ENCODE measurements at regions not wholly inside any gene's neighbourhood (a gene's known extent, or its start where the extent isn't known, plus 50 kb on each side); places are given as distances from the start of the nearest gene placed in this dataset.

GRCh38 chr20:6908673-6909072, 141.2 kb downstream of the BMP2 start:
- Histone ChIP-seq H3F3A (ENCODE audit: insufficient read depth, low read length) (no peaks in the 10 kb centered on the region), H4K20me1 (ENCODE audit: insufficient read depth, low read length) (no peaks in the 10 kb centered on the region), H3K9me3 (replicated peaks; ENCODE audit: insufficient read depth, low read length) (no peaks in the 10 kb centered on the region), H3K4me2 (ENCODE audit: low read depth, low read length) (no peak overlapping the region), H3K79me2 (ENCODE audit: low read length) (no peaks in the 10 kb centered on the region), H3K9ac (ENCODE audit: low read length) (no peak overlapping the region), H3K27me3 (replicated peaks; ENCODE audit: insufficient read depth, low read length) (no peaks in the 10 kb centered on the region), H3K4me3 (ENCODE audit: low read length) (no peak overlapping the region), H3K27ac (ENCODE audit: low read length) (no peak overlapping the region), H3K9me2 (replicated peaks; ENCODE audit: insufficient read depth, low read length) (no peaks in the 10 kb centered on the region), H2AFZ (ENCODE audit: low read length) (no peak overlapping the region), H3K4me1 (ENCODE audit: low read length) (no peaks in the 10 kb centered on the region), H3K36me3 (replicated peaks; ENCODE audit: insufficient read depth, low read length) (no peaks in the 10 kb centered on the region)
- TF ChIP-seq CTCF (IDR thresholded peaks at IDR 0.05; ENCODE audit: low read length) (no peak), EZH2phosphoT487 (IDR thresholded peaks at IDR 0.05; ENCODE audit: low read length) (no peak)
- DNase-seq = no peak

- Histone ChIP-seq H3K4me3 (ENCODE audit: low read length) (no peak overlapping the region), H3K27ac (ENCODE audit: low read length) (no peak overlapping the region), H3K4me2 (ENCODE audit: low read depth, low read length) (no peak overlapping the region), H3K4me1 (ENCODE audit: low read length) (no peaks in the 10 kb centered on the region), H3K36me3 (replicated peaks; ENCODE audit: insufficient read depth, low read length) (no peaks in the 10 kb centered on the region), H3K9me3 (replicated peaks; ENCODE audit: insufficient read depth, low read length) (no peaks in the 10 kb centered on the region), H3K9ac (ENCODE audit: low read length) (no peak overlapping the region), H3K79me2 (ENCODE audit: low read length) (no peaks in the 10 kb centered on the region), H3F3A (ENCODE audit: insufficient read depth, low read length) (no peaks in the 10 kb centered on the region), H2AFZ (ENCODE audit: low read length) (no peak overlapping the region), H4K20me1 (ENCODE audit: insufficient read depth, low read length) (no peaks in the 10 kb centered on the region), H3K9me2 (replicated peaks; ENCODE audit: insufficient read depth, low read length) (no peaks in the 10 kb centered on the region), H3K27me3 (replicated peaks; ENCODE audit: insufficient read depth, low read length) (no peaks in the 10 kb centered on the region)
- DNase-seq = peak; percentile 31
- no peak for TF ChIP-seq EZH2phosphoT487 (IDR thresholded peaks at IDR 0.05; ENCODE audit: low read length)
These were observed 142.1 kb downstream of the BMP2 start for GRCh38 chr20:6909608-6910007.

- TF ChIP-seq EZH2 (optimal IDR thresholded peaks at IDR 0.05; ENCODE audit: low read depth, low read length) (no peak), CTCF (IDR thresholded peaks at IDR 0.05; ENCODE audit: low read length) (no peak), EZH2phosphoT487 (IDR thresholded peaks at IDR 0.05; ENCODE audit: low read length) (no peak)
- Histone ChIP-seq H3K9me2 (replicated peaks; ENCODE audit: insufficient read depth, low read length) (no peaks in the 10 kb centered on the region), H4K20me1 (ENCODE audit: insufficient read depth, low read length) (no peaks in the 10 kb centered on the region), H3K27ac (ENCODE audit: low read length) (no peak overlapping the region), H3K79me2 (ENCODE audit: low read length) (no peaks in the 10 kb centered on the region), H2AFZ (ENCODE audit: low read length) (no peak overlapping the region), H3K4me3 (ENCODE audit: low read length) (no peak overlapping the region), H3K27me3 (replicated peaks; ENCODE audit: insufficient read depth, low read length) (no peaks in the 10 kb centered on the region), H3K9ac (ENCODE audit: low read length) (no peak overlapping the region), H3K4me1 (ENCODE audit: low read length) (no peaks in the 10 kb centered on the region), H3K9me3 (replicated peaks; ENCODE audit: insufficient read depth, low read length) (no peaks in the 10 kb centered on the region), H3F3A (ENCODE audit: insufficient read depth, low read length) (no peaks in the 10 kb centered on the region), H3K36me3 (replicated peaks; ENCODE audit: insufficient read depth, low read length) (no peaks in the 10 kb centered on the region), H3K4me2 (ENCODE audit: low read depth, low read length) (no peak overlapping the region)
- no peak for DNase-seq
These were observed 147.5 kb downstream of the BMP2 start for GRCh38 chr20:6914986-6915385.

GRCh38 chr20:6916938-6917337, 149.5 kb downstream of the BMP2 start:
- H3K4me2 ChIP-seq (ENCODE audit: low read depth, low read length) = no peak overlapping the region
- no peaks in the 10 kb centered on the region for H3K9me3 ChIP-seq (replicated peaks; ENCODE audit: insufficient read depth, low read length)
- H3K36me3 ChIP-seq (replicated peaks; ENCODE audit: insufficient read depth, low read length) = no peaks in the 10 kb centered on the region
- H3K9ac ChIP-seq (ENCODE audit: low read length) = no peak overlapping the region
- TF ChIP-seq EZH2phosphoT487 (IDR thresholded peaks at IDR 0.05; ENCODE audit: low read length) (no peak), CTCF (IDR thresholded peaks at IDR 0.05; ENCODE audit: low read length) (no peak), EZH2 (optimal IDR thresholded peaks at IDR 0.05; ENCODE audit: low read depth, low read length) (no peak)
- no peak overlapping the region for H2AFZ ChIP-seq (ENCODE audit: low read length)
- no peaks in the 10 kb centered on the region for H3K9me2 ChIP-seq (replicated peaks; ENCODE audit: insufficient read depth, low read length)
- H3K4me3 ChIP-seq (ENCODE audit: low read length) = no peak overlapping the region
- H3K4me1 ChIP-seq (ENCODE audit: low read length) = no peaks in the 10 kb centered on the region
- H3K27ac ChIP-seq (ENCODE audit: low read length) = no peak overlapping the region
- no peaks in the 10 kb centered on the region for H3F3A ChIP-seq (ENCODE audit: insufficient read depth, low read length)
- no peaks in the 10 kb centered on the region for H3K27me3 ChIP-seq (replicated peaks; ENCODE audit: insufficient read depth, low read length)
- H3K79me2 ChIP-seq (ENCODE audit: low read length) = no peaks in the 10 kb centered on the region
- no peak for DNase-seq
- no peaks in the 10 kb centered on the region for H4K20me1 ChIP-seq (ENCODE audit: insufficient read depth, low read length)
